NCI-H345 (cell line): ENCODE measurements at regions not wholly inside any gene's neighbourhood (a gene's known extent, or its start where the extent isn't known, plus 50 kb on each side); places are given as distances from the start of the nearest gene placed in this dataset.

Experiments used
- DNase-seq: peaks from one replicate; lab custom pipeline; 2025; lab: John Stamatoyannopoulos, UW

- DNase-seq, result no peak
Observed at GRCh38 chr17:14482715-14483114, 181.8 kb downstream of the HS3ST3B1 start.

GRCh38 chr17:14481664-14482063 is 180.8 kb downstream of the HS3ST3B1 start:
- DNase-seq, result no peak

DNA sequence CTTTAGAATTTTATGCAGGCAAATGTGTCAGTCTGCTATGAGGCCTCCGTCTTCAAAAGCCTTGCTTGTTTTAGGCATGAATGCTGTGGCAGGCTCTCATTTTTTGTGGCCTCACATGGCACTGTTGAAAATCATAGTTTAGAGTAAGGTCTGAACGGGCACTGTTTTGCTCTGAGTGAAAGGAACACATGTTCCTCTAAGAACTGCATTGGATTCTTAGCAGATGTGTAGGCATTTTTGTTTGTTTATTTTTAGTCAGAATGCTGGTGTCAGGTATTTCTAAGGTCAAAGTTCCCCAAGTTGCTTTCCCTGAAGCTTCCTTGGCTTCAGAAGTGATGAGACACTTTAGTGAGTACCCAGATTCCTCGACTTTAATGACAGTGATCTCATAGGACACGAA is 173.7 kb downstream of the HS3ST3B1 start:
- no peak for DNase-seq

DNA sequence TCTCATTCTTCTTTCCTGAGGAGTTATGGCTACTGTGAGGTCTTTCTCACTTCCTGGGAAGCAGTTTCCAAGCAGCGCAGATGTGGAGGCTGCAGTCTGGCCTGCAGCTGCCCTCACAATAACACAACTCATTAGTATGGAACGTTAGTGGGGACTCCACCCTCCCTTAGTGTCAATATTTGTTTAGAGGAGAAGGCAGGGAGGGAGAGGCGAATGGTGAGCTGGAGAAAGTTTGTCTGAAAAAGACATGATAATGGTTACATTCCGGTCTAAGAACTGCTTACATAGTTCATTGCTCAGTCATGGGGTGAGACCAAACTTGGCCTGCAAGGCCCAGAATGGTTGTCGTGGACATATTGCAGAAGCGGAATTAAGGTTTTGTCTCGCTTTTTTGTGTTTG is 170.2 kb downstream of the HS3ST3B1 start:
- DNase-seq, result no peak

- DNase-seq, result no peak
Observed at GRCh38 chr17:14470417-14470816, 169.5 kb downstream of the HS3ST3B1 start.

- no peak for DNase-seq
Observed at GRCh38 chr17:14469971-14470370, 169.1 kb downstream of the HS3ST3B1 start.

DNA sequence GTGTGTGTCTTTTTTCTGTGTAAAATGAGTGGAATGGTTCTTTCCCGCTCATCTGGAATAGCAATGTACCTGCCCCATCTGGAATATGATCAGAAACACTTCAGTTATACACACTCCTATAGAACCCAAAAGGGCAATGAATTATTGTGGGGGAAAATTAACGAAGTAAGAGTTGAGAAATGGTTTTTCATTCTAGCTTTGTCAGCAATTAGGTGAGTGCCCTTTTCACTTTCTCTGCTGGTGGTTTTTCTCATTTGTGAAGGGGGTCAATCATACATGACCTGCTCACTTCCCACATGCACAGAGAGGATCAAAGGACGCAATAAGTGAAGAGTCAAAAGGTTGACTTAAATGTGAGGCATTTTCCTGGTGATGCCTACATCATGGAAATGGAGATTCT is 168.0 kb downstream of the HS3ST3B1 start:
- DNase-seq, result no peak

DNA sequence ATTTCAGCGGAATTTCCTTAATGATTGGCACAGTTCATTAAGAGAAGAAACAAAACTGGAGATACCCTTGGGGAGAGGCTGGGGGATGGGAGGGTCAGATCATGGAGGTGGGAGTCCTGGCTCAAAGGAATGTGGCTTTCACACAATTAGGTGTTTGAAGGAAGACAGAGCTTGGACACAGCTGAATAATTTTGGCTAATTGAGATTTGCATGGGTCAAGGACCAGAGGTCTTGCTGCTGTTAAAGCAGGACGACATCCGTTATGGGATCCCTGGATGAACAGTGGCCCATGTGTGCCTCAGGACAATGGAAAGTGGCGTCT is 160.3 kb downstream of the HS3ST3B1 start:
- no peak for DNase-seq

DNA sequence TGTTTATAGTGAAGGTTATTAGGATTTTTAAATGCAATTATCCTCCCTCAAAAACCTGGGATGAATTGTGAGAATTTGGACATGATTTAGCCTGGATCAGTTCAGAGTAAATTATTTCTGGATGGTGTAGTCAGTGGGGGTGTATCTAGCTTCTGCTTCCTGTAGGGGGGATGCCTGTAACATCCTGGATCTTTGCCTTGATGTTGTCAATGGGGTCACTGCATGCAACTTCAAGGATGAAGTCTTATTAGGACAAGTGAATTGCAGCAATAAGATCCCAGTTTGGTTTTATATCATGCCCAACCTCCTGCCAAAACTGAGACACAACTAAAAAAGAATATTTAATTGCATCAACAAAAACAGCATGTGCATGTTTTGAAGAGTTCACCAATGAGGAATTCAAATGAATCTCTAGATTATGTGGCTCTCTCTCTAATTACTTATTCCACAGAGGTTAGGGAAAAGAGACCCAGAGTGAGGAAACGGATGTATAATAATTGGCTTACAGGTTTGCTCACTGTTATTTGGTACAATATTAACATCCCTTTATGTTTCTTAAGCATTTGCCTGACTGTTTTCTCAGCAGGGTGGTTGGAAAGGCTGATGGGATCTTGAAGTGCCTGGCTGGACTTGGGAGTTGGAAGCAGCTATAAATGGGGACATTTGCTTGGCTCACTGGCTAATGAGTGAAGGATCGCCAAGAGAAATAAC is 159.8 kb downstream of the HS3ST3B1 start:
- no peak for DNase-seq

DNA sequence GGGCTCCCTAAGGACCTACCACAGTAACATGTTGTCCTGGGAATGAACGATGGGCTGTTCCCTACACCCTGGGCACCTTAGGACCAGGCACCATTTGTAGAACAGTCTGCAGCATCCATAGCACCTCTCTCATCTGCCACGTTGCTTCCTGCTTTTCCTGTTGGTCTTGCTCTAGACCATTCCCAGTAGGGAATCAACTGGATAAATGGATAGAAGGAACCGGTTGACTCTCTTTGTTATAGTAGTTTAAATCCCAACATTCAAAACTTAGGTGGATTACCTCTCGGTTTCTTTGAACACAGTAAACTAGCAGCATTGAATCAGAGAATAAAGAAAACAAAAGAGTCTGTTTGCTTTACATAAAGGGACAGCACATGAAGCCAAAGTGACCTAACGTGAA is 159.1 kb downstream of the HS3ST3B1 start:
- no peak for DNase-seq

DNA sequence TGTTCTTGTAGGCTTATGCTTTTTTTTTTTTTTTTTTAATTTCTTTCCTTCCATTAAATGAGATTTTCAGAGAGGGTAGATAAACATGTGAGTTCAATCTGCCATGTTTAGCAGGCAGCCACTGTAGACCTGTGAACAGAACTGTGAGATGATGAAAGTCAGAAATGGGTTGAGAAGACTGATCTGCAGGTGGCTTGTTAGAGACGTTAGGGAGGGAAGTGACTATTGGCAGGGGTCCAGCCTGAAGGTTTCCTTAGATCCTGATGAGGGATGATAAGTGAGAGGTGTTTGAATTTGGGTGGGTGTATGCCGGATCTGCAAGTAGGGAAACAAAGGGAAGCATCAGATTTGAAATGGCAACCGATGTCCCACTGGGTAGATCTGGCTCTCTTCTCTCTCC is 157.8 kb downstream of the HS3ST3B1 start:
- DNase-seq, result no peak

DNA sequence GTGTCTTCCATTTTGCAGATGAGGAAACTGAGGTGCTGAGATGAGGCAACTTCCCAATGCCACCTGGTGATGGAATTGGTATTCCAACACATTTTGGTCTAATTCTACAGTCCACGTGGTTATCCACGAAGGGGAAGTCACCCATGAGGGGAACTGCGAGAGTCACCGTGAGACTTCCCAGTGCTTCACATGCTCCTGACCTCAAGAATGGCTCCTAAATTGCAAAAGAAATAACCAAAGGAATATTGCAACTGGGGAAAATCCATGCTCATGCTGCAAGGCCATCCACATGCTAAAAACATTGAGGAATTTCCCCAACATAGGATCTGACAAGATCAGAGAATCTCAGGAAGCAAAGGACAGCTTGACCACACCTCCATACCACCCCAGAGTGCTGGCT is 153.9 kb downstream of the HS3ST3B1 start:
- DNase-seq, result no peak

DNA sequence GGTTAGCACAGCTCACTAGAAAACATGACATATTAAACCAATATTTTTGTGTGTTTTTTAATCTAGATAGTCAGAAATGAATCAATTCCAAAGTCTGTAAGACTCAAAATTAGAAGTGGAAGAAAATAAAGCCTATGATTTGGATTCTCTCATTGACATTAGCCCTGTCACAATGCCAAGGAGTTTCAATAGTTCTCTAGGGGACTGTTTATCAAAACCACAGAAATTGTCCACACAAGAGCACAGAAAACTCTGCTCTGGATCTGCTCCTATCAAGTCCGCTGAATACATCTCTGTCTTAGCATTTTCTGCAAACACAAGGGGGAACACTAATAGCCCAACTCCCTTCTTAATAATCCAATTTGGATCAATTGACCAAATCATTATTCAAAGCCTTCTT is 152.0 kb downstream of the HS3ST3B1 start:
- DNase-seq, result no peak

GRCh38 chr17:14451729-14452191 is 150.9 kb downstream of the HS3ST3B1 start:
- DNase-seq, result no peak

DNA sequence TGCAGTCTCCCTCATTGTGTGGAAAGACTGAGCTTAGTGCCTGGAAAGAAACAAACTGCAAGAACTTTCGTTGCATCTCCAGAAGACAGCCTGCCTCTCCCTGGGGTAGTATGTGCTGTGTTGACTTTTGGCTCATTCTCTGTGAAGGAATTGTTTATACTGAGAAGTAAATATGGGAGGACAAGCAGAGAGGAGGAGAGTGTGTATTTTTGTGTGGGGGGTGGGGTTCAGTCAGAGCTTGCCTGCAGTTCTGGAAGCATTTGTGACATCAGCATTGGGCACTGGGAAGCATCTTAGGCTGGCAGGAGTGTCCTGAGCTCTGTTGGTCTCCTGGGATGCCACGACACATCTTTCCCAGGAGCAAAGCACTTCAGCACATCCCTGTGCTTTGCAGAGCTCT is 147.9 kb downstream of the HS3ST3B1 start:
- DNase-seq, result no peak

DNA sequence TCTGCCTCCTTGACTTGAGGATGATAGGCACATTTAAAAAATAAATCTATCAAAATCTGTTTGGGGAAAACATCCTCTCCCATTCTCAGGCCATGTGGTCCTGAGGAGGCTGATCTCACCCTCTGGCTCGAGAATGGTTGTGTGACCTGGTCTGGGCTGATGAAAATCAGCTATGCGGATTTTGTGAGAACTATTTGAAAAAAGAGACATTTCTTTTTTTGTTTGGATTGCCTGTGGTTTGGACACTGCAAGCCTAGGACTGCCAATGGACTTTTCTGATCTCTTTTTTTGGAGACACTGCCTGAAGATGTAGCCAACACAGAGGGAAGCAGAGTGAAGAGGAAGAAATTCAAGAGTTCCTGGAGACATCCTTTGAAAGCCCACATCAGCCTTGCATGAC is 145.9 kb downstream of the HS3ST3B1 start:
- DNase-seq, result no peak

- no peak for DNase-seq
Observed at GRCh38 chr17:14444915-14445314, 144.0 kb downstream of the HS3ST3B1 start.

DNA sequence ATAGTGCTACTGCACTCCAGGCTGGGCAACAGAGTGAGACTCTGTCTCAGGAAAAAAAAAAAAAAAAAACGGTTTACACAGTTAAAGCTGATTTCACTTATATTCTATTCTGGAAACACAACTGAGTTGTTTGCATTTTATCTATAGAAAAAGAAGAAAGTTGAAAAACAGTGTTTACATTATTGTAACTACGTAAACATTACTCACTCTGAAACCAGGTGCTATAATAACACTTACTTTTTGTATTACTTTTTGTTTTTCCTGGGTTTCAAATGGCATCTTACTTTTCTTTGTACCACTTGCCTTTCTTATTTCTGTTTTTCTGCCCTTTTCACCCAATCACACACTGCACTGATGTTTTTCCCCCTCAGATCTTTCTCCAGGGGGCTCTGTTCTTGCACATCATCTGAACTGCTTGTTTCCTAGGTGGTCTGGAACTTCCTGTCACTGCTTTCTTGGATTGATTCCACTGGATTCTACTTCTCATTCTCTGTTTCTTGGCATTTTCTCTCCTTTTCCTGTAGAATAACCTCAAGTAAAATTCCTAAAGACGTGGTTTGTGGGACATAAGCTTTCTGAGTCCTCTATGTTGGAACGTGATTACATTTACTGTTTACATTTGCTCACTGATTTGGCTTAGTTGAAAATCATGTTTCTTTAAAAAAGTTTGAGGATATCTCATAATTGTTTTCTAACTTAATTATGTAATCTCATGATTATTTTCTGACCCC is 142.1 kb downstream of the HS3ST3B1 start:
- DNase-seq, result no peak

DNA sequence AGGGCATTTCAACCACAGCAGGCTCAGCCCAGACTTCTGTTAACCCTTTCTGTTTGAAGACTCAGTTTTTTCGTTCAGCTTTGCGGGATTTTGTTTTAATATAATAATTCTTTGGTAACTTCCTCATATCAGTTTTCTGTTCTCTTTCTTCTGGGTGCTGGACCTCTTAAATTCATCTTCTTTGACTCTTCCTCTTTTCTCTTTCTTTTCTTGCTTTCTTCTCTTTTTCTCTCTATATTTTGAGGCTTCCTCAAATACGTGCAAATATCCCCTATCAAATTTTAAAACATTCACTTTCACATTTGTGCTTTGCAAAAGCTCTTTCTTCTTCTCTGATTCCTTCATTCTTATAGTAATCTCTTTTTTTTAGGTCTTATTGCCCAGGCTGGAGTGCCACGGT is 136.3 kb downstream of the HS3ST3B1 start:
- DNase-seq, result no peak

- DNase-seq, result no peak
Observed at GRCh38 chr17:14436266-14436665, 135.4 kb downstream of the HS3ST3B1 start.

GRCh38 chr17:14434506-14434905 is 133.6 kb downstream of the HS3ST3B1 start:
- no peak for DNase-seq

DNA sequence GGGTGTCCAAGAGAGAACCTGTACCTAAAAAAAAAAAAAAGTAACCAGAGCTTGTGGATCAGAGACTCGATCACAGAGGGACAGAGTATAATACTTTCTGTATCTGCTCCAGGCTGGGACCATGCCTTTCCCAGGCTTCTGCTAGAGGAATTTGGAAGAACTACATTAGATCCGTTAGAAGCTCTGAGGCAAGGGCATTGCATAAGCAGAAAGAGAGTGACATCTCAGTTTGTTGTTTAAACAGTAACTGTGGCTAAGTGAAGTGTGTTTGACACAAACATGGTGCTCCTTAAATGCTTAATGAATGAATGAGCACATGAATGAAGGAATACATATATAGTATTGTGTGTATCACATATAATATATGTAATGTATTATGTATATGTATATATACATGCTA is 131.2 kb downstream of the HS3ST3B1 start:
- DNase-seq, result no peak

- DNase-seq, result no peak
Observed at GRCh38 chr17:14429084-14429483, 128.2 kb downstream of the HS3ST3B1 start.

GRCh38 chr17:14428648-14429029 is 127.8 kb downstream of the HS3ST3B1 start:
- no peak for DNase-seq
